Testis (tissue), 2 donors: ENCODE measurements at regions not wholly inside any gene's neighbourhood (a gene's known extent, or its start where the extent isn't known, plus 50 kb on each side); places are given as distances from the start of the nearest gene placed in this dataset.

Experiments
- DNase-seq: peaks from one replicate; pipeline ENCODE4 v3.0.0-alpha.2; 2019
- H3K27ac ChIP-seq, 2 donors: fragments of 200-600 bp; sonication (generic); one replicate each; pipeline ENCODE4 v1.5.1; 2019
- H3K27me3 ChIP-seq: fragments of 200-600 bp; sonication (generic); one replicate; pipeline ENCODE4 v1.5.1; 2019
- H3K36me3 ChIP-seq: fragments of 200-600 bp; sonication (generic); one replicate; pipeline ENCODE4 v1.5.1; 2017; ENCODE audit warnings: low read depth; ENCODE audit errors: missing control alignments
- H3K4me1 ChIP-seq: fragments of 200-600 bp; sonication (generic); one replicate; pipeline ENCODE4 v1.5.1; 2019
- H3K4me3 ChIP-seq, 2 donors: fragments of 200-600 bp; sonication (generic); one replicate each; pipeline ENCODE4 v1.5.1; 2017 to 2019
- H3K9me3 ChIP-seq: fragments of 200-600 bp; sonication (generic); one replicate; pipeline ENCODE4 v1.5.1; 2017
- CTCF ChIP-seq, 3 experiments: fragments of 450-650 bp in 2 of 3; fragments of 200-600 bp in 1 of 3; sonication (generic) in 1 of 3; IDR thresholded peaks; one replicate each; pipeline ENCODE4 v1.5.1; 2016 to 2019; ENCODE audit warnings: antibody characterized with exemption in 3 of 3, mild to moderate bottlenecking in 2 of 3, moderate library complexity in 1 of 3
- POLR2A ChIP-seq: fragments of 450-650 bp; IDR thresholded peaks from one replicate; pipeline ENCODE4 v1.6.1; 2017; ENCODE audit warnings: antibody characterized with exemption, mild to moderate bottlenecking, moderate library complexity
- WGBS, 2 donors: methylation state at CpG; one replicate each; pipeline ENCODE4 v1.1.5; 2018; 5-methylcytosine and 5-hydroxymethylcytosine counted together
- intact Hi-C: fragments of 100-400 bp; cut with DNase I; formaldehyde crosslinking; loops from one replicate; pipeline ENCODE4 v1.15.1; 2023; ENCODE audit warnings: low total_unique reads

- Histone ChIP-seq H3K4me1 (no peaks in the 10 kb centered on the region), H3K27ac (no peak overlapping the region), H3K4me3 (no peak overlapping the region), H3K36me3 (no peaks in the 10 kb centered on the region), H3K27me3 (no peaks in the 10 kb centered on the region), H3K9me3 (no peaks in the 10 kb centered on the region)
- intact Hi-C loops: no loop called here
- no peak for DNase-seq
- TF ChIP-seq CTCF (IDR thresholded peaks at IDR 0.05) (no peak), POLR2A (no peak)
Measured at GRCh38 chr1:213678348-213678747, 309.4 kb upstream of the PROX1 start.

- H3K4me3 ChIP-seq: no peak overlapping the region
- no peaks in the 10 kb centered on the region for H3K4me1 ChIP-seq
- DNase-seq: no peak
- no peaks in the 10 kb centered on the region for H3K9me3 ChIP-seq
- intact Hi-C loops: no loop called here
- no peak overlapping the region for H3K27ac ChIP-seq
- TF ChIP-seq CTCF (IDR thresholded peaks at IDR 0.05) (no peak), POLR2A (no peak)
- no peaks in the 10 kb centered on the region for H3K36me3 ChIP-seq
- WGBS, 2 donors: 80 to 81% methylated on average over 3 of the region's 3 CpGs
- H3K27me3 ChIP-seq: no peaks in the 10 kb centered on the region
Measured at GRCh38 chr1:213678753-213679152, 309.0 kb upstream of the PROX1 start.

- H3K4me1 ChIP-seq: no peaks in the 10 kb centered on the region
- TF ChIP-seq CTCF (IDR thresholded peaks at IDR 0.05) (no peak), POLR2A (no peak)
- H3K27ac ChIP-seq: no peak overlapping the region
- H3K4me3 ChIP-seq: no peak overlapping the region
- WGBS, 2 donors: 56 to 60% methylated on average over 3 of the region's 3 CpGs
- no peak for DNase-seq
- intact Hi-C loops: no loop called here
- no peaks in the 10 kb centered on the region for H3K27me3 ChIP-seq
- H3K36me3 ChIP-seq: no peaks in the 10 kb centered on the region
- H3K9me3 ChIP-seq: no peaks in the 10 kb centered on the region
Measured at GRCh38 chr1:213679153-213679552, 308.6 kb upstream of the PROX1 start.

- H3K27ac ChIP-seq: no peak overlapping the region
- H3K4me1 ChIP-seq: no peaks in the 10 kb centered on the region
- intact Hi-C loops: no loop called here
- WGBS, 2 donors: 87 to 88% methylated on average over 8 of the region's 8 CpGs
- no peak for DNase-seq
- H3K27me3 ChIP-seq: no peaks in the 10 kb centered on the region
- H3K9me3 ChIP-seq: no peaks in the 10 kb centered on the region
- TF ChIP-seq POLR2A: no peak
- TF ChIP-seq CTCF (IDR thresholded peaks at IDR 0.05): no peak
- no peak overlapping the region for H3K4me3 ChIP-seq
- H3K36me3 ChIP-seq: no peaks in the 10 kb centered on the region
Measured at GRCh38 chr1:213680677-213681325, 307.0 kb upstream of the PROX1 start.

GRCh38 chr1:213681788-213682340, 305.9 kb upstream of the PROX1 start:
- Histone ChIP-seq H3K4me1 (no peaks in the 10 kb centered on the region), H3K9me3 (no peaks in the 10 kb centered on the region), H3K27ac (no peak overlapping the region), H3K27me3 (no peaks in the 10 kb centered on the region), H3K4me3 (no peak overlapping the region), H3K36me3 (no peaks in the 10 kb centered on the region)
- intact Hi-C loops: no loop called here
- WGBS, 2 donors: 85 to 95% methylated on average over 3 of the region's 3 CpGs
- TF ChIP-seq POLR2A: no peak
- no peak for TF ChIP-seq CTCF (IDR thresholded peaks at IDR 0.05)
- no peak for DNase-seq
